Fibroblast of pulmonary artery (primary cell): ENCODE measurements at regions not wholly inside any gene's neighbourhood (a gene's known extent, or its start where the extent isn't known, plus 50 kb on each side); places are given as distances from the start of the nearest gene placed in this dataset.

Experiments used
- DNase-seq: peaks from one replicate; pipeline ENCODE4 v3.0.0-alpha.2; 2010; ENCODE audit warnings: low read depth
- H3K4me3 ChIP-seq: replicated peaks from 2 replicates; pipeline ENCODE4 v1.5.1; 2011; ENCODE audit warnings: low read depth, mild to moderate bottlenecking, control low read depth, low read length, moderate library complexity
- TF ChIP-seq, protein P1 (sequence below): IDR thresholded peaks from 2 replicates; pipeline ENCODE4 v1.5.1; 2011; ENCODE audit warnings: mild to moderate bottlenecking, control low read depth, low read length, inconsistent platforms; ENCODE audit errors: missing control alignments

GRCh38 chr22:27493796-27494195 lies 307.8 kb downstream of the MN1 start:
- no peak overlapping the region for H3K4me3 ChIP-seq
- no peak for DNase-seq
- TF ChIP-seq, protein P1, sequence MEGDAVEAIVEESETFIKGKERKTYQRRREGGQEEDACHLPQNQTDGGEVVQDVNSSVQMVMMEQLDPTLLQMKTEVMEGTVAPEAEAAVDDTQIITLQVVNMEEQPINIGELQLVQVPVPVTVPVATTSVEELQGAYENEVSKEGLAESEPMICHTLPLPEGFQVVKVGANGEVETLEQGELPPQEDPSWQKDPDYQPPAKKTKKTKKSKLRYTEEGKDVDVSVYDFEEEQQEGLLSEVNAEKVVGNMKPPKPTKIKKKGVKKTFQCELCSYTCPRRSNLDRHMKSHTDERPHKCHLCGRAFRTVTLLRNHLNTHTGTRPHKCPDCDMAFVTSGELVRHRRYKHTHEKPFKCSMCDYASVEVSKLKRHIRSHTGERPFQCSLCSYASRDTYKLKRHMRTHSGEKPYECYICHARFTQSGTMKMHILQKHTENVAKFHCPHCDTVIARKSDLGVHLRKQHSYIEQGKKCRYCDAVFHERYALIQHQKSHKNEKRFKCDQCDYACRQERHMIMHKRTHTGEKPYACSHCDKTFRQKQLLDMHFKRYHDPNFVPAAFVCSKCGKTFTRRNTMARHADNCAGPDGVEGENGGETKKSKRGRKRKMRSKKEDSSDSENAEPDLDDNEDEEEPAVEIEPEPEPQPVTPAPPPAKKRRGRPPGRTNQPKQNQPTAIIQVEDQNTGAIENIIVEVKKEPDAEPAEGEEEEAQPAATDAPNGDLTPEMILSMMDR: no peak

DNA sequence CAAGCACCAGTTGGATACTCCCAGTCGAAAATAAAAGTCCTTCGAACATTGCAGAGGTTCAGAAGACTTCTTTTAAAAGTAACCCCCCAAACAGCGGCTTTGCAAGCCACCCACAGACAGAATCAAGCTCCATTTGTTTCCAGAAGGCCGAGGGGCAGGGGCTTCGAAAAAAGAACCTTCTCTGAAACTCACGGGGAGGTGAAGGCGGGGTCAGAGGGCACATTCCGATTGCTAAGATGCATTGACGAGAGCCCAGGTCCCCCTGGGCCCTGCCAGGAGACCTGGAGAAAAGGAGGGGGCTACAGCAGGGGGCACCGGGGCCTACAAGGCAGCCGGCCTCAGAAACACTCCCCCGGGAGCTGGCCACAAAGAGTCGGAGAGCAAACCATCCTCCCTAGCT lies 306.8 kb downstream of the MN1 start:
- DNase-seq: no peak
- H3K4me3 ChIP-seq: no peak overlapping the region
- TF ChIP-seq, protein P1: no peak

DNA sequence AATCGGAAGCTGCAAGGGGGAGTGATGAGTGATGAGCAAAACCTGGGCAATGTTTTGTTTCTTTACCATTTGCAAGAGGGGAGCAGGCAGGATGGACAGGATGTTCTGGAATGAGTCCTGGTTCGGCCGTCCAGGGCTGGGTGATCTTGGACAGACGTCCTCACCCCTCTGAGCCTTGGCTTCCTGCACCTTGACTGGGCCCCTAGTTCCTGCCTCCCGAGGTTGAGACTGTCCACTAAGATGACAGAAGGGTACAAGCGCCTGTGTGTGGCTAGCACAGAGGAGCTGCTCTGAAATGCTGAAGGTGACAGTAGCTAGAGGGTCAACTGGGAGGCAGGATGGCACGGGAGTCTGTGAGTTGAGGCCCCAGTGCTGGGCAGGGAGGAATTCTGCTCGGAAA lies 306.2 kb downstream of the MN1 start:
- TF ChIP-seq, protein P1: no peak
- no peak overlapping the region for H3K4me3 ChIP-seq
- no peak for DNase-seq

- TF ChIP-seq, protein P1: no peak
- DNase-seq: no peak
- no peak overlapping the region for H3K4me3 ChIP-seq
Observed at GRCh38 chr22:27499121-27499520, 302.4 kb downstream of the MN1 start.

DNA sequence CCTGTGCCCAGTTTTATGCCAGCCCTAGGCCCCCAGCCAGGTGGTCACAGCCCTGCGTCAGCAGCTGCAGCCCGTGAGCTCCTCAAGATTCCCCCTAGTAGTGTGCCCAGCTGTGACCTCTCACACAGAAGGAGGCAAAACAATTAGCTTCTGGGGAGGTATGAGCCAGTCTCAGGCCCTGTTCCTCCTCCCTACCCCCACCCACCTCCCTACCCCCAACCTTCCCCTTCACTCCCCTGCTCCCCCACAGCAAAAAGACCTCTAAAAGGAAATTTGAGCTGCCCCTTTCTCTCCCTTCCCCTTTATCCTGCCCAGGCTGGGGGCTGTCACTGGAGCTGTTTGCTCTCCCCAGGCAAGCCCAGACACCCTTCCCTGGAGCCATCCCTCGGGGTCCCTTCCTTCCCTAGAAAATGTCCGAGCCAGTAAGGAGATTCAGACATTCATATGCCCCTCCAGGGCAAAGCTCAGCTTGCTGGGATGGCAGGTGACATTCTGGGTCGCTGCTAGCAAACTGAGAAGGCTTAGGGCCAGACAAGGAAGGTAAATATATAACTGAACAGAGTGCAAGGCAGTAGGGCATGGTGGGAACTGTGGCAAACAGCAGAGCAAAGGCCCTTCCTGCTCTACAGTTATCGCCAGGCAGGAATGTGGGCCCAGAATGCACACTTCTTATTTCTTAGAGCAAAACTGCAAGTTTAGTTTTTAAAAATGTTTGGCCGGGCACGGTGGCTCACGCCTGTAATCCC lies 300.2 kb downstream of the MN1 start:
- DNase-seq: no peak
- TF ChIP-seq, protein P1: no peak
- H3K4me3 ChIP-seq: no peak overlapping the region

DNA sequence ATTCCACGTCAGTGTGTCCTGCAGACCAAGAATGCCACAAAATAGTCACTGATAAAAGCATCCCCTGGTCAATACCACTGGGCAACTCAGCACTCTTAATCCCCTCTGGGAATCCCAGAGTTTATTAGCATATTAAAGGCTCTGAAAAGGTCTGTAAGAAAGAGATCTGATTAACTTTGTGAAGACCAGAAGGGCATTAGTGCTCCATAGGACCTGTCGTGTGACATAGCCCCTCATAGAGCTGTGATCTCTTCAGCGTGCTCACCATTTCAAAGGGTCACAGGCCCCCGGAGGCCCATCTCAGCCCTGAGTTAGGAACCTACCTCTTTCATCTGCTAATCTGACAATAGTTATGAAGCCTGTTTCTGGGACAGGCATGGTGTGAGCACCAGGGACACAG lies 299.2 kb downstream of the MN1 start:
- H3K4me3 ChIP-seq: no peak overlapping the region
- TF ChIP-seq, protein P1: no peak
- DNase-seq: no peak
